ENCODE measurements at regions not wholly inside any gene's neighbourhood (a gene's known extent, or its start where the extent isn't known, plus 50 kb on each side); places are given as distances from the start of the nearest gene placed in this dataset.

- no peaks in the 10 kb centered on the region for H3K9me3 ChIP-seq (ENCODE audit: insufficient read depth in 2 of 2, low read depth in 1 of 2, low read length in 1 of 2)
- CTCF ChIA-PET (ENCODE audit: partially characterized antibody): interaction anchor here (1.1 to 2.5 kb wide), 4 partner anchors 10 to 181 kb away, joined by 3 to 15 read pairs (median 4); no protein-coding TSS in a partner anchor
- no peak overlapping the region for H3K9ac ChIP-seq (replicated peaks in 1 of 4; ENCODE audit: extremely low read depth in 1 of 4, low read depth in 3 of 4, low read length in 3 of 4)
- H3K4me2 ChIP-seq (ENCODE audit: insufficient read depth in 1 of 2, low read depth in 2 of 2, low read length in 2 of 2): no peak overlapping the region
- no peak overlapping the region for H4K5ac ChIP-seq (ENCODE audit: insufficient read length, low read depth, low read length)
- peaks cover 0 to 2% (median 0%) of the 10 kb centered on the region in 4 experiments; a peak in 1 of 7 replicates for H3K27me3 ChIP-seq (replicated peaks in 1 of 4; ENCODE audit: control insufficient read depth in 3 of 4, extremely low read depth in 1 of 4, insufficient read depth in 3 of 4, low read length in 3 of 4)
- no peak overlapping the region for H2BK5ac ChIP-seq (ENCODE audit: low read depth, low read length)
- H3K4me1 ChIP-seq (replicated peaks in 1 of 4; ENCODE audit: control insufficient read depth in 3 of 4, insufficient read depth in 4 of 4, low read length in 3 of 4): no peaks in the 10 kb centered on the region
- H3K79me2 ChIP-seq (ENCODE audit: control insufficient read depth in 1 of 2, insufficient read depth in 2 of 2, low read length in 2 of 2): no peaks in the 10 kb centered on the region
- no peak overlapping the region for H2AFZ ChIP-seq (ENCODE audit: low read length)
- H2BK120ac ChIP-seq (replicated peaks; ENCODE audit: low read depth, low read length): no peak overlapping the region
- no peak overlapping the region for H3K27ac ChIP-seq (ENCODE audit: low read depth, low read length)
- H3K56ac ChIP-seq (replicated peaks; ENCODE audit: insufficient read length, low read depth, low read length): no peak overlapping the region
- no peak overlapping the region for H2BK12ac ChIP-seq (ENCODE audit: low read depth, low read length)
- H2BK20ac ChIP-seq (ENCODE audit: low read length): no peak overlapping the region
- H2BK15ac ChIP-seq (ENCODE audit: low read length): no peak overlapping the region
- no peak overlapping the region for H4K91ac ChIP-seq (replicated peaks; ENCODE audit: insufficient read length, low read length)
- H3K23me2 ChIP-seq (ENCODE audit: low read depth, low read length): no peaks in the 10 kb centered on the region
- WGBS, 2 experiments (ENCODE audit: extremely low coverage in 1 of 2, insufficient coverage in 1 of 2, insufficient read length in 1 of 2, insufficient replicate concordance in 2 of 2, low coverage in 1 of 2, low lambda C conversion rate in 2 of 2, missing lambda C conversion rate in 1 of 2): 87% methylated on average over 6 of the region's 6 CpGs; no CpG with 5 or more reads in 1 of the 2 experiments
- no peak overlapping the region for H3K4ac ChIP-seq (replicated peaks; ENCODE audit: insufficient read length, low read depth, low read length)
- H3K18ac ChIP-seq (ENCODE audit: extremely low read depth, low read length): no peak overlapping the region
- no peaks in the 10 kb centered on the region for H3K36me3 ChIP-seq (ENCODE audit: control insufficient read depth in 2 of 4, insufficient read depth in 4 of 4, low read length in 3 of 4)
- no peak overlapping the region for H3K23ac ChIP-seq (ENCODE audit: insufficient read length)
- H4K8ac ChIP-seq (ENCODE audit: extremely low read depth, insufficient read depth, low read length): no peak overlapping the region
- H2AK5ac ChIP-seq (ENCODE audit: low read depth, low read length): no peak overlapping the region
- H4K20me1 ChIP-seq (replicated peaks in 1 of 2; ENCODE audit: control insufficient read depth in 1 of 2, insufficient read depth in 2 of 2, low read length in 2 of 2): no peaks in the 10 kb centered on the region
- H3K79me1 ChIP-seq (ENCODE audit: low read depth, low read length): no peaks in the 10 kb centered on the region
- H3K4me3 ChIP-seq (ENCODE audit: extremely low read depth in 1 of 4, insufficient read depth in 2 of 4, low read depth in 3 of 4, low read length in 4 of 4): no peak overlapping the region
- DNase-seq (ENCODE audit: low read depth in 1 of 2, low spot score in 2 of 2): no peak
- POLR2A ChIA-PET (ENCODE audit: partially characterized antibody): no interaction called here
- no peak overlapping the region for H3K14ac ChIP-seq (ENCODE audit: insufficient read length)
- FAIRE-seq: no peak
- no peak for TF ChIP-seq TAF7 (optimal IDR thresholded peaks at IDR 0.05; ENCODE audit: borderline replicate concordance, low read depth, low read length)
- no peak for TF ChIP-seq JUND (IDR thresholded peaks at IDR 0.05; ENCODE audit: low read length)
- no peak for TF ChIP-seq MAFK (IDR thresholded peaks at IDR 0.05; ENCODE audit: low read depth, low read length)
- no peak for TF ChIP-seq CEBPB (IDR thresholded peaks at IDR 0.05; ENCODE audit: low read depth, low read length)
Measured at GRCh38 chr5:61647672-61648071, 315.6 kb downstream of the ZSWIM6 start.
